Right lobe of liver (tissue), 4 donors: ENCODE measurements at regions not wholly inside any gene's neighbourhood (a gene's known extent, or its start where the extent isn't known, plus 50 kb on each side); places are given as distances from the start of the nearest gene placed in this dataset.

Experiments
- POLR2A ChIP-seq: fragments of 450-650 bp; IDR thresholded peaks from one replicate; pipeline ENCODE4 v1.6.1; 2017; ENCODE audit warnings: antibody characterized with exemption, mild to moderate bottlenecking
- TF ChIP-seq, protein P1 (sequence below), 4 donors: fragments of 200-600 bp in 3 of 4; fragments of 450-650 bp in 1 of 4; IDR thresholded peaks; one replicate each; pipeline versions ENCODE4 v1.5.1 to v1.8.0; 2016 to 2022; ENCODE audit warnings: antibody characterized with exemption in 4 of 4, mild to moderate bottlenecking in 2 of 4
- donor health status: DM: no; HTN: no; CAD: no.
- donor health status: DM: no; HTN: no; CAD: no.
- donor health status: DM: no; HTN: yes; CAD: no.

DNA sequence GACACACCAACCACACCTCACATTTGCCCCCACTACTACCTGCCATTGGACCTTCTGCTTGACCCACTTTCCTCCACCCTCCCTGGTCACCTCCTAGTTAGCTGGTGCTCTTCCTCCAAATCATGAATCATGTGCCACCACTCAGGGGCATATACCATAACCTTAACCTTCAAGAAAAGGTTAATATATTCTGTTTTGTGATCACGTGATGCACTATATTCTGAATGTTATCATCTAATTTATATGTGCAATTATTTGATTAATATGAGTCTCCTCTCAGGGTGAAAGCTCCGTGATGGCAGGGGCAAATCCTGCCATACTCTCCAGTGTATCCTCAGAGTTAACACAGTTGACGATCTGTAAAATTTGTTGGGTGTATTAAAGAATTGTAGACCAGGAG lies 635.5 kb downstream of the XPNPEP1 start:
- TF ChIP-seq POLR2A, result no peak
- TF ChIP-seq, protein P1, sequence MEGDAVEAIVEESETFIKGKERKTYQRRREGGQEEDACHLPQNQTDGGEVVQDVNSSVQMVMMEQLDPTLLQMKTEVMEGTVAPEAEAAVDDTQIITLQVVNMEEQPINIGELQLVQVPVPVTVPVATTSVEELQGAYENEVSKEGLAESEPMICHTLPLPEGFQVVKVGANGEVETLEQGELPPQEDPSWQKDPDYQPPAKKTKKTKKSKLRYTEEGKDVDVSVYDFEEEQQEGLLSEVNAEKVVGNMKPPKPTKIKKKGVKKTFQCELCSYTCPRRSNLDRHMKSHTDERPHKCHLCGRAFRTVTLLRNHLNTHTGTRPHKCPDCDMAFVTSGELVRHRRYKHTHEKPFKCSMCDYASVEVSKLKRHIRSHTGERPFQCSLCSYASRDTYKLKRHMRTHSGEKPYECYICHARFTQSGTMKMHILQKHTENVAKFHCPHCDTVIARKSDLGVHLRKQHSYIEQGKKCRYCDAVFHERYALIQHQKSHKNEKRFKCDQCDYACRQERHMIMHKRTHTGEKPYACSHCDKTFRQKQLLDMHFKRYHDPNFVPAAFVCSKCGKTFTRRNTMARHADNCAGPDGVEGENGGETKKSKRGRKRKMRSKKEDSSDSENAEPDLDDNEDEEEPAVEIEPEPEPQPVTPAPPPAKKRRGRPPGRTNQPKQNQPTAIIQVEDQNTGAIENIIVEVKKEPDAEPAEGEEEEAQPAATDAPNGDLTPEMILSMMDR (IDR thresholded peaks at IDR 0.05), result no peak
